OCI-LY3 (cell line): ENCODE measurements at regions not wholly inside any gene's neighbourhood (a gene's known extent, or its start where the extent isn't known, plus 50 kb on each side); places are given as distances from the start of the nearest gene placed in this dataset.

ENCODE experiments used
- CTCF ChIP-seq: fragments of 200-600, 300-600 bp; sonication (generic); IDR thresholded peaks from 2 replicates; pipeline ENCODE4 v1.5.1; 2014; ENCODE audit warnings: antibody characterized with exemption, low read length, low read depth
- EZH2phosphoT487 ChIP-seq: fragments of 200-600 bp; shearing (Covaris generic); IDR thresholded peaks from 2 replicates; pipeline ENCODE4 v1.6.1; 2018; ENCODE audit warnings: antibody characterized with exemption, mixed run types, low read depth

DNA sequence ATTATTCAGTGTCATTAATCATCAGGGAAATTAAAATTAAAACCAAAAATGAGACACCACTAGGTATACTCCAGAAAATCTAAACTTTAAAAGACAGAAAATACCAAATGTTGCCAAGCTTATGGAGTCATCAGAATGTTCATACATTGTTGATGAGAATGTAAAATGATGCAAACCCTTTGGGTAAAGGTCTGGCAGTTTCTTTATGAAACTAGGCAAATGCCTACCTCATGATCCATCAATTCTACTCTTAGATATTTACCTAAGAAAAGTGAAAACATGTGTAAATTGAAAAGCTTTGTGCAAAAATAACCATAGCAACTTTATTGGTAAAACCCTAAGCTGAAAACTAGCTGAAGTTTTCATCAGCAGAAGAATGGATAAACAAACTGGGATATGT is 329.5 kb upstream of the MEOX2 start:
- no peak for TF ChIP-seq CTCF
- TF ChIP-seq EZH2phosphoT487, result no peak
